ENCODE measurements at regions not wholly inside any gene's neighbourhood (a gene's known extent, or its start where the extent isn't known, plus 50 kb on each side); places are given as distances from the start of the nearest gene placed in this dataset.

DNA sequence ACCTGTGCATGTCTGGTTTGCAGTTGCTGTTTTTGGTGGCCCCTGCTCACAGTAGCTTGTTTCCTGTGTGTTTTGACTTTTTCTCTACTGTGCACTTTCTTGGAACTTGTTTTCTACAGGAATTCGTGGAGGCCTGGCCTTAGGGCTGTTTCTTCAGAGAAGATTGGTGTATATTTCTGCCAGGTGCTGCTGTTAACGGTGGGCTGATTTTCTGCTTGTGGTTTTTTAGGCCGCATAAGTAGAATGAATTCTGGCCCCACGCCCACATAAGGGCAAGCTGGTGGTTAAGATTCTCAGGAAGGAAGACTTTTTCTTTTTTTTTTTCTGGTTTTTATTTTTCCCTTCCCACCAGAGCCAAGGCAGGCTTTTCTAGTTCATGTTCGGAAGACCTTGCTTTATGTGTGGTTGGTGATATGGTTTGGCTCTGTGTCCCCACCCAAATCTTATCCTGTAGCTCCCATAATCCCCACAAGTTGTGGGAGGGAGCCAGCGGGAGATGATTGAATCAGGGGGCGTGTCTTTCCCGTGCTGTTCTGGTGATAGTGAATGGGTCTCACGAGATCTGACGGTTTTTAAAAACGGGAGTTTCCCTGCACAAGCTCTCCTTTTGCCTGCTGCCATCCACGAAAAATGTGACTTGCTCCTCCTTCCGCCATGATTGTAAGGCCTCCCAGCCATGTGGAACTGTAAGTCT lies 71.5 kb upstream of the DISP3 start:
- no peak for DNase-seq (ENCODE audit: extremely low read depth, low read depth, low spot score)

GRCh38 chr1:11412141-11412540 lies 66.8 kb upstream of the DISP3 start:
- no peak for DNase-seq (ENCODE audit: extremely low read depth, low read depth, low spot score)

DNA sequence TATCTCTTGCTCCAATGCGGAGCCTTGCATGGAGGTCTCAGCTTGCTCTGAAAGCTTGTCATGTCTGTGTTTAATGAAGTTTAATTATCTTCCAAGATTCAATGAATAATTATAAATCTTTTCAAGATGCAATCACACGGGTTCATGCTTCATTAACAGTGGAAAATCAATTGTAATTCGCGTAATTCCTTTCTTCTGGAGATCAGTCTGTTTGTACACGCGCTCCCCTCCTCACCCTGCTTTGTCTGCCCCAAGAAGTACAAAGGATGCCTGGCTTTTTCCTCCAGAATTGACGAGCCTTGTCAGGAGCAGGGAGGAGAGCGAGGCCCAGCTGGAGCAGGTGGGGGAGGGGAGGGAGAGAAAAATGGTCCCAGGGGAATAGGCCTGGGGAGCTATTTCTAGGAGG lies 65.0 kb upstream of the DISP3 start:
- no peak for DNase-seq (ENCODE audit: extremely low read depth, low read depth, low spot score)

DNA sequence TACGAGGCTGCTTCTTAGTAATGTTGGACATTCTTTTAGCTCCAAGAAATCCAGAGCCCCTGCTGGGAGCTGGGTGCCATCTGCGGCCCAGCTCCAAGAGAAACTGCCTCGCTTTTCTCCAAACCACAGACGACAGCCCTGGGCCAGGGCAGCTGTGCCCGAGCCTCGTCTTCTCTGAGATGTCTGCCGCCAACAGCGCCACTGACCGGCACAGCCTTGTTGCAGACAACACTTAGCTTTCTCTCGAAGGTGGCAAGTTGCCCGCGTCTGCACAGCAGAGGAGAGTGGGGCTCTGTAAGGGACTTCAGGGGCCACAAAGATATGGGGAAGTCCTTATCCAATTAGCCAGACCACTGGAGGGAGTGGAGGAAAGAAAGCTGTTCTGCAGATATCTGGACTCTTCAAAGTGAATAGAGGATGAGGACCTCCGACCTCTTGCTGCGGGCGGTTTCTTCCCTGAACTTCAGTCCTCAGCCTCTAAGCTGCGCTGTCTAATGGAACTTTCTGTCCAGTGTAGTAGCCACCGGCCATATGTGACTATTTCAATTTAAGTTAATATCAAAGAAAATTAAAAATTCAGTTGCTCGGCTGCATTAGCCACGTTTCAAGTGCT lies 63.9 kb upstream of the DISP3 start:
- no peak for DNase-seq (ENCODE audit: extremely low read depth, low read depth, low spot score)

DNA sequence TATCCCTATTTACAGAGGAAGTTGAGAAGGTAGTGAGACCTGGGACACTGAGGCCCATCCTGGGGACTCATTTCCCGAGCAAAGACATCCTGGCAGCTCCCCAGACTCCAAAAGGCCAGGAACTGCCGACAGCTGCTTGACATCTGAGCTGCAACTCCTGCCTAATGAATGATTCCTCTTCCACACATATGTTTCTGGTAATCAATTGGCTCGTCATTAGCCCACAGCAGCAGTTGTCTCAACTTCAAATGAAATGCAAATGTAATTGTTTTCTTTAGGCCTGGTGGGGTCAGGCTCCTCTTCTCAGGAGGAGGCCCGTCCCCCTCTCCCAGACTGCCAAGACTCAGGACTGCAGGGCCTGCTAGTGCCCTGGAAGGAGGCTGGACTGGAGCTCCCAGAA lies 61.8 kb upstream of the DISP3 start:
- no peak for DNase-seq (ENCODE audit: extremely low read depth, low read depth, low spot score)

- DNase-seq (ENCODE audit: extremely low read depth, low read depth, low spot score): no peak
Measured at GRCh38 chr1:11418056-11418455, 60.9 kb upstream of the DISP3 start.

DNA sequence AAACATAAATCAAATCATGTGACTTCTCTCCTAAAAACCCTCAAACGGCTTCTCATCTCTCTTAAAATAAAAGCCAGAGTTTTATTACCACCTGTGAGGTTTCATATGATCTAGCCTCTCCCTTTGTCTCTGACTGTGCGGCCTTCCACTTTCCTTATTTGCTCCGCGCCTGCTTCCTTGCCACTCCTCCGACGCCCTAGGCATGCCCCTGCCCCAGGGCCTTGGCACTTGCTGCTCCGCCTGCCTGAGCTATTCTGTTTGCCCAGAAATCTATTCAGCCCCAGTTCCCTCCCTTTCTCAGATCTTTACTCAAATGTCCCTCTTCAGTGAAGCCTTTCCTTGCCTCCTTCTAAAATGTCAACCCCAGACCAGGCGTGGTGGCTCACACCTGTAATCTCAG lies 57.5 kb upstream of the DISP3 start:
- no peak for DNase-seq (ENCODE audit: extremely low read depth, low read depth, low spot score)

- DNase-seq (ENCODE audit: extremely low read depth, low read depth, low spot score): no peak
Measured at GRCh38 chr1:11422686-11423085, 56.3 kb upstream of the DISP3 start.

- DNase-seq (ENCODE audit: extremely low read depth, low read depth, low spot score): no peak
Measured at GRCh38 chr1:11426617-11427016, 52.3 kb upstream of the DISP3 start.

DNA sequence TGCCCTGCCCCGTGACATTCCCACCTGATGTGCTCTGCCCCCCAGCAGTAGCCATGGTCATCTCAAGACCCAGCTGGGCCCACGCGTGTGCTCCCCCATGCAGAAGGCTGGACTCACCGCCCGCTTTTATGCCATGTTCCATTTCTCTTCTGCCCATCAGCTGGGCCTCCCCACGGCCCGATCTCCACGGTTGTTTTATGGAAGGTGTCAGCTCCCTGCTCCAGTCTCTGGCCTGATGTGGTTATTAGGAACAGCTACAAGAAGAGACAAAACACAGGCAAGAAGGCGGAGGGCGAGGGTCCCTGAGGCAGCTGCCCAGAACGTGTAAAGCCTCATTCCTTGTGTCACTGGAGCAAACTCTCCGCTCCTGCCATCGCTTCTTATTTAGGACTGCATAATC lies 50.2 kb upstream of the DISP3 start:
- no peak for DNase-seq (ENCODE audit: extremely low read depth, low read depth, low spot score)

All from glomerular endothelial cell (primary cell).